ENCODE measurements at regions not wholly inside any gene's neighbourhood (a gene's known extent, or its start where the extent isn't known, plus 50 kb on each side); places are given as distances from the start of the nearest gene placed in this dataset.

GRCh38 chr3:178300441-178300959, 235.7 kb upstream of the KCNMB2 start:
- TF ChIP-seq CTCF (IDR thresholded peaks at IDR 0.05; ENCODE audit: low read depth, low read length) (no peak), POLR2A (IDR thresholded peaks at IDR 0.05; ENCODE audit: extremely low read depth, insufficient read length) (no peak), MAX (IDR thresholded peaks at IDR 0.05; ENCODE audit: low read depth, low read length) (no peak), MYC (IDR thresholded peaks at IDR 0.05; ENCODE audit: low read depth, low read length) (no peak)
